NCI-H2227 (cell line): ENCODE measurements at regions not wholly inside any gene's neighbourhood (a gene's known extent, or its start where the extent isn't known, plus 50 kb on each side); places are given as distances from the start of the nearest gene placed in this dataset.

ENCODE experiments used
- DNase-seq: peaks from one replicate; lab custom pipeline; 2025; ENCODE audit not compliant: unreplicated experiment; lab: John Stamatoyannopoulos, UW

- no peak for DNase-seq
These were observed 57.5 kb upstream of the FREM1 start for GRCh38 chr9:14967450-14968321.

- no peak for DNase-seq
These were observed 52.1 kb upstream of the FREM1 start for GRCh38 chr9:14962193-14962882.

- no peak for DNase-seq
These were observed 51.3 kb upstream of the FREM1 start for GRCh38 chr9:14961372-14962068.

GRCh38 chr9:14960881-14961280, 50.7 kb upstream of the FREM1 start:
- DNase-seq = no peak
